ENCODE measurements at regions not wholly inside any gene's neighbourhood (a gene's known extent, or its start where the extent isn't known, plus 50 kb on each side); places are given as distances from the start of the nearest gene placed in this dataset.

- Histone ChIP-seq H3K27me3 (ENCODE audit: control insufficient read depth, insufficient read depth, low read length) (no peaks in the 10 kb centered on the region), H3K9me3 (replicated peaks; ENCODE audit: low read length) (no peaks in the 10 kb centered on the region), H3K9ac (ENCODE audit: low read depth, low read length) (no peak overlapping the region), H3K36me3 (ENCODE audit: insufficient read depth, low read length) (no peaks in the 10 kb centered on the region), H3K4me1 (ENCODE audit: control insufficient read depth, insufficient read depth, low read length) (no peaks in the 10 kb centered on the region), H3K4me2 (ENCODE audit: low read length) (no peak overlapping the region), H3K4me3 (ENCODE audit: low read length) (no peak overlapping the region)
These were observed 270.7 kb upstream of the SSTR1 start for GRCh38 chr14:37936971-37937370.

GRCh38 chr14:37939442-37940028 lies 268.2 kb upstream of the SSTR1 start:
- Histone ChIP-seq H3K4me3 (ENCODE audit: low read length) (no peak overlapping the region), H3K4me2 (ENCODE audit: low read length) (no peak overlapping the region), H3K27me3 (ENCODE audit: control insufficient read depth, insufficient read depth, low read length) (no peaks in the 10 kb centered on the region), H3K36me3 (ENCODE audit: insufficient read depth, low read length) (no peaks in the 10 kb centered on the region), H3K4me1 (ENCODE audit: control insufficient read depth, insufficient read depth, low read length) (no peaks in the 10 kb centered on the region), H3K9me3 (replicated peaks; ENCODE audit: low read length) (no peaks in the 10 kb centered on the region), H3K9ac (ENCODE audit: low read depth, low read length) (no peak overlapping the region)

- no peaks in the 10 kb centered on the region for H3K9me3 ChIP-seq (replicated peaks; ENCODE audit: low read length)
- H3K36me3 ChIP-seq (ENCODE audit: insufficient read depth, low read length), result no peaks in the 10 kb centered on the region
- no peaks in the 10 kb centered on the region for H3K27me3 ChIP-seq (ENCODE audit: control insufficient read depth, insufficient read depth, low read length)
- no peak overlapping the region for H3K4me2 ChIP-seq (ENCODE audit: low read length)
- no peak overlapping the region for H3K4me3 ChIP-seq (ENCODE audit: low read length)
- no peaks in the 10 kb centered on the region for H3K4me1 ChIP-seq (ENCODE audit: control insufficient read depth, insufficient read depth, low read length)
- no peak overlapping the region for H3K9ac ChIP-seq (ENCODE audit: low read depth, low read length)
These were observed 261.7 kb upstream of the SSTR1 start for GRCh38 chr14:37945959-37946358.

- Histone ChIP-seq H3K4me2 (ENCODE audit: low read length) (no peak overlapping the region), H3K4me1 (ENCODE audit: control insufficient read depth, insufficient read depth, low read length) (no peaks in the 10 kb centered on the region), H3K9ac (ENCODE audit: low read depth, low read length) (no peak overlapping the region), H3K4me3 (ENCODE audit: low read length) (no peak overlapping the region), H3K9me3 (replicated peaks; ENCODE audit: low read length) (no peaks in the 10 kb centered on the region), H3K27me3 (ENCODE audit: control insufficient read depth, insufficient read depth, low read length) (no peaks in the 10 kb centered on the region), H3K36me3 (ENCODE audit: insufficient read depth, low read length) (no peaks in the 10 kb centered on the region)
These were observed 260.9 kb upstream of the SSTR1 start for GRCh38 chr14:37946819-37947218.

GRCh38 chr14:37948266-37948665 lies 259.4 kb upstream of the SSTR1 start:
- H3K4me3 ChIP-seq (ENCODE audit: low read length), result no peak overlapping the region
- no peak overlapping the region for H3K9ac ChIP-seq (ENCODE audit: low read depth, low read length)
- no peaks in the 10 kb centered on the region for H3K27me3 ChIP-seq (ENCODE audit: control insufficient read depth, insufficient read depth, low read length)
- H3K9me3 ChIP-seq (replicated peaks; ENCODE audit: low read length), result no peaks in the 10 kb centered on the region
- no peaks in the 10 kb centered on the region for H3K36me3 ChIP-seq (ENCODE audit: insufficient read depth, low read length)
- H3K4me1 ChIP-seq (ENCODE audit: control insufficient read depth, insufficient read depth, low read length), result no peaks in the 10 kb centered on the region
- no peak overlapping the region for H3K4me2 ChIP-seq (ENCODE audit: low read length)

- H3K4me2 ChIP-seq (ENCODE audit: low read length), result no peak overlapping the region
- H3K36me3 ChIP-seq (ENCODE audit: insufficient read depth, low read length), result no peaks in the 10 kb centered on the region
- no peaks in the 10 kb centered on the region for H3K27me3 ChIP-seq (ENCODE audit: control insufficient read depth, insufficient read depth, low read length)
These were observed 239.0 kb upstream of the SSTR1 start for GRCh38 chr14:37968664-37969240.

GRCh38 chr14:37969511-37969979 lies 238.2 kb upstream of the SSTR1 start:
- Histone ChIP-seq H3K9ac (ENCODE audit: low read depth, low read length) (no peak overlapping the region), H3K36me3 (ENCODE audit: insufficient read depth, low read length) (no peaks in the 10 kb centered on the region), H3K4me2 (ENCODE audit: low read length) (no peak overlapping the region), H3K4me3 (ENCODE audit: low read length) (no peak overlapping the region), H3K27me3 (ENCODE audit: control insufficient read depth, insufficient read depth, low read length) (no peaks in the 10 kb centered on the region), H3K9me3 (replicated peaks; ENCODE audit: low read length) (no peaks in the 10 kb centered on the region), H3K4me1 (ENCODE audit: control insufficient read depth, insufficient read depth, low read length) (no peaks in the 10 kb centered on the region)

More at GRCh38 chr14:37968664-37969240, 239.0 kb upstream of the SSTR1 start:
- H3K4me3 ChIP-seq (ENCODE audit: low read length), result no peak overlapping the region
- no peak overlapping the region for H3K9ac ChIP-seq (ENCODE audit: low read depth, low read length)
- H3K9me3 ChIP-seq (replicated peaks; ENCODE audit: low read length), result no peaks in the 10 kb centered on the region
- H3K4me1 ChIP-seq (ENCODE audit: control insufficient read depth, insufficient read depth, low read length), result no peaks in the 10 kb centered on the region

- Histone ChIP-seq H3K27me3 (ENCODE audit: control insufficient read depth, insufficient read depth, low read length) (no peaks in the 10 kb centered on the region), H3K9me3 (replicated peaks; ENCODE audit: low read length) (no peaks in the 10 kb centered on the region), H3K36me3 (ENCODE audit: insufficient read depth, low read length) (no peaks in the 10 kb centered on the region), H3K4me1 (ENCODE audit: control insufficient read depth, insufficient read depth, low read length) (no peaks in the 10 kb centered on the region), H3K4me2 (ENCODE audit: low read length) (no peak overlapping the region), H3K4me3 (ENCODE audit: low read length) (no peak overlapping the region), H3K9ac (ENCODE audit: low read depth, low read length) (no peak overlapping the region)
These were observed 237.0 kb upstream of the SSTR1 start for GRCh38 chr14:37970696-37971095.

GRCh38 chr14:37972941-37973887 lies 234.5 kb upstream of the SSTR1 start:
- no peaks in the 10 kb centered on the region for H3K4me1 ChIP-seq (ENCODE audit: control insufficient read depth, insufficient read depth, low read length)
- no peak overlapping the region for H3K4me3 ChIP-seq (ENCODE audit: low read length)
- H3K4me2 ChIP-seq (ENCODE audit: low read length), result no peak overlapping the region
- H3K9ac ChIP-seq (ENCODE audit: low read depth, low read length), result no peak overlapping the region
- H3K9me3 ChIP-seq (replicated peaks; ENCODE audit: low read length), result no peaks in the 10 kb centered on the region
- H3K36me3 ChIP-seq (ENCODE audit: insufficient read depth, low read length), result no peaks in the 10 kb centered on the region
- H3K27me3 ChIP-seq (ENCODE audit: control insufficient read depth, insufficient read depth, low read length), result no peaks in the 10 kb centered on the region

- Histone ChIP-seq H3K4me3 (ENCODE audit: low read length) (no peak overlapping the region), H3K4me1 (ENCODE audit: control insufficient read depth, insufficient read depth, low read length) (no peaks in the 10 kb centered on the region)
These were observed 233.3 kb upstream of the SSTR1 start for GRCh38 chr14:37974421-37974820.

GRCh38 chr14:37977481-37977880 lies 230.2 kb upstream of the SSTR1 start:
- H3K9me3 ChIP-seq (replicated peaks; ENCODE audit: low read length), result no peaks in the 10 kb centered on the region
- no peak overlapping the region for H3K4me2 ChIP-seq (ENCODE audit: low read length)
- no peaks in the 10 kb centered on the region for H3K36me3 ChIP-seq (ENCODE audit: insufficient read depth, low read length)
- H3K4me1 ChIP-seq (ENCODE audit: control insufficient read depth, insufficient read depth, low read length), result no peaks in the 10 kb centered on the region
- no peaks in the 10 kb centered on the region for H3K27me3 ChIP-seq (ENCODE audit: control insufficient read depth, insufficient read depth, low read length)
- H3K9ac ChIP-seq (ENCODE audit: low read depth, low read length), result no peak overlapping the region
- H3K4me3 ChIP-seq (ENCODE audit: low read length), result no peak overlapping the region

More at GRCh38 chr14:37974421-37974820, 233.3 kb upstream of the SSTR1 start:
- Histone ChIP-seq H3K9ac (ENCODE audit: low read depth, low read length) (no peak overlapping the region), H3K27me3 (ENCODE audit: control insufficient read depth, insufficient read depth, low read length) (no peaks in the 10 kb centered on the region), H3K4me2 (ENCODE audit: low read length) (no peak overlapping the region), H3K36me3 (ENCODE audit: insufficient read depth, low read length) (no peaks in the 10 kb centered on the region), H3K9me3 (replicated peaks; ENCODE audit: low read length) (no peaks in the 10 kb centered on the region)

Data from skeletal muscle satellite cell (primary cell).